CD8-positive, alpha-beta memory T cell (primary cell): ENCODE measurements at regions not wholly inside any gene's neighbourhood (a gene's known extent, or its start where the extent isn't known, plus 50 kb on each side); places are given as distances from the start of the nearest gene placed in this dataset.
"Not testable (repeated sequence)": the region's sequence is repeated elsewhere in the genome, so short reads cannot be mapped to it uniquely, and the experiment has no call there.

Experiments
- CTCF ChIA-PET: fragments of 350-600 bp; sonication (Branson Sonifier 250); formaldehyde crosslinking; loops from one replicate; lab custom pipeline; 2021; ENCODE audit warnings: antibody characterized with exemption; lab: Charles Lee
- POLR2A ChIA-PET: fragments of 350-600 bp; sonication (Branson Sonifier 250); formaldehyde crosslinking; loops from one replicate; lab custom pipeline; 2021; ENCODE audit warnings: antibody characterized with exemption; lab: Charles Lee
- DNase-seq, 5 donors: peaks; one replicate each; pipeline versions ENCODE4 v3.0.0 to v3.0.0-alpha.2; 2020 to 2022; ENCODE audit warnings: mixed read lengths in 1 of 5
- H3K27ac ChIP-seq: one replicate; pipeline ENCODE4 v1.7.0; 2013; ENCODE audit warnings: low read depth, mild to moderate bottlenecking, low read length, moderate library complexity
- H3K27me3 ChIP-seq: 2 replicates; pipeline ENCODE4 v1.7.0; 2013; ENCODE audit warnings: low read length, mild to moderate bottlenecking; ENCODE audit not compliant: insufficient read depth, poor library complexity, severe bottlenecking
- H3K36me3 ChIP-seq: 2 replicates; pipeline ENCODE4 v1.7.0; 2013; ENCODE audit warnings: mild to moderate bottlenecking, low read length, moderate library complexity; ENCODE audit not compliant: insufficient read depth
- H3K4me1 ChIP-seq: 2 replicates; pipeline ENCODE4 v1.7.0; 2013; ENCODE audit warnings: mild to moderate bottlenecking, low read length, moderate library complexity; ENCODE audit not compliant: insufficient read depth
- H3K4me3 ChIP-seq: 2 replicates; pipeline ENCODE4 v1.7.0; 2013; ENCODE audit warnings: mild to moderate bottlenecking, low read length
- H3K9me3 ChIP-seq: 2 replicates; pipeline ENCODE4 v1.7.0; 2013; ENCODE audit warnings: mild to moderate bottlenecking, low read length
- H3K27ac Mint-ChIP-seq, 8 donors: one replicate each; pipeline ENCODE4 v1.8.0; 2020 to 2021; ENCODE audit warnings: mixed read lengths in 8 of 8, mild to moderate bottlenecking in 6 of 8, inconsistent platforms in 3 of 8, moderate library complexity in 3 of 8
- H3K27me3 Mint-ChIP-seq, 2 donors: one replicate each; pipeline ENCODE4 v1.8.0; 2020 to 2021; ENCODE audit warnings: mixed read lengths in 2 of 2, mild to moderate bottlenecking in 1 of 2, moderate library complexity in 1 of 2
- H3K36me3 Mint-ChIP-seq, 3 donors: one replicate each; pipeline ENCODE4 v1.8.0; 2020 to 2021; ENCODE audit warnings: mixed read lengths in 3 of 3, inconsistent platforms in 1 of 3, mild to moderate bottlenecking in 1 of 3
- H3K4me1 Mint-ChIP-seq, 3 donors: one replicate each; pipeline ENCODE4 v1.8.0; 2020 to 2021; ENCODE audit warnings: mixed read lengths in 3 of 3, inconsistent platforms in 1 of 3, mild to moderate bottlenecking in 1 of 3
- H3K4me3 Mint-ChIP-seq, 7 donors: one replicate each; pipeline ENCODE4 v1.8.0; 2020 to 2021; ENCODE audit warnings: mixed read lengths in 7 of 7, mild to moderate bottlenecking in 6 of 7, moderate library complexity in 4 of 7, inconsistent platforms in 2 of 7
- H3K9me3 Mint-ChIP-seq, 5 donors: one replicate each; pipeline ENCODE4 v1.8.0; 2020 to 2022; ENCODE audit warnings: mixed read lengths in 5 of 5, mild to moderate bottlenecking in 3 of 5, moderate library complexity in 2 of 5, inconsistent platforms in 1 of 5

DNA sequence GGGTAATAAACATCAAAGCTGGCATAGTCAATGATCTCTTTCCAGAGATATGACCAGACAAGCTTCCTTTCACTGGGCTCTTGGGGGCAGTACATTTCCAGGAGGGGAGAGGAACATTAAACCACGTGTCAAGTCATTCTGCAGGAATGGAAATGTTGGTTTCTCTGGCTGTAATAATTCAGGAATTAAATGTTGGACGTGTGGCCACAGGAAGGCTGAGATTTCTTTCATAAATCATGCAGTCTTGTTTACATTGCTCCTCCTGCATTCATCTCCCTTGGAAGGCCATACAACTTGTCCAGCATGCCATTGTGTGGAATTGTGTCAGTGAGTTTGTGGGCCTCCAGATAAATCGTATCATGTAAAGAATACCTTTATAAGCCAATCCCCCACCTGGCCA lies 259.2 kb downstream of the ADGRL2 start:
- no peak for DNase-seq
- Mint-ChIP-seq H3K27me3 (no peaks in the 10 kb centered on the region), H3K9me3 (peaks cover 0 to 18% (median 10%) of the 10 kb centered on the region in 5 donors), H3K4me1 (no peaks in the 10 kb centered on the region), H3K4me3 (no peak overlapping the region), H3K36me3 (no peaks in the 10 kb centered on the region), H3K27ac (no peak overlapping the region)
- no peaks in the 10 kb centered on the region for H3K27me3 ChIP-seq
- no peak overlapping the region for H3K27ac ChIP-seq
- POLR2A ChIA-PET = no interaction called here
- H3K9me3 ChIP-seq = no peaks in the 10 kb centered on the region
- CTCF ChIA-PET = no interaction called here
- no peaks in the 10 kb centered on the region for H3K4me1 ChIP-seq
- H3K36me3 ChIP-seq = no peaks in the 10 kb centered on the region
- H3K4me3 ChIP-seq = no peak overlapping the region

DNA sequence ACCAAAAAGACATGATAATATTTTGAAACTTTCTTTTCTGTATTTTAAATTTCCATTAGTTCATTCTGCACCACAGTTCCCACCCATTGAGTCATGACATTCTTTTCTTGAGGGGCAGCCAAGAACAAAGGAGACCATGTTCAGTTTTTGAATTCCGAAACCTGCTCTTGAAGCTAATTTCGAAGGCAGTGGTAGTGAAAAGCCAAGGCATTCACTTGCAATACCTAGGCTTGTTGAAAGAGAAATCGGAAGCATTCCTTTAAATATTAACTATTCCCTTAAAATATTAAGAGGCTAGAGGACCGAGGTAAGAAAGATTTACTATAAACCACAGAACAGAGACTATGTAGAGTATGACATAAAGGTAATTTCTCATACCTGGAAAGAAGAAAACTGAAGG lies 256.3 kb downstream of the ADGRL2 start:
- Histone ChIP-seq H3K27me3 (no peaks in the 10 kb centered on the region), H3K36me3 (no peaks in the 10 kb centered on the region), H3K27ac (no peak overlapping the region), H3K4me1 (no peaks in the 10 kb centered on the region), H3K4me3 (no peak overlapping the region), H3K9me3 (no peaks in the 10 kb centered on the region)
- H3K9me3 Mint-ChIP-seq = peaks cover 0 to 22% (median 16%) of the 10 kb centered on the region in 5 donors
- ChIA-PET CTCF (no interaction called here), POLR2A (no interaction called here)
- no peak for DNase-seq
- H3K27ac Mint-ChIP-seq = peak overlapping the region in 1 of 8 donors; percentile 68
- no peaks in the 10 kb centered on the region for H3K36me3 Mint-ChIP-seq
- no peak overlapping the region for H3K4me3 Mint-ChIP-seq
- no peaks in the 10 kb centered on the region for H3K4me1 Mint-ChIP-seq
- H3K27me3 Mint-ChIP-seq = no peaks in the 10 kb centered on the region

DNA sequence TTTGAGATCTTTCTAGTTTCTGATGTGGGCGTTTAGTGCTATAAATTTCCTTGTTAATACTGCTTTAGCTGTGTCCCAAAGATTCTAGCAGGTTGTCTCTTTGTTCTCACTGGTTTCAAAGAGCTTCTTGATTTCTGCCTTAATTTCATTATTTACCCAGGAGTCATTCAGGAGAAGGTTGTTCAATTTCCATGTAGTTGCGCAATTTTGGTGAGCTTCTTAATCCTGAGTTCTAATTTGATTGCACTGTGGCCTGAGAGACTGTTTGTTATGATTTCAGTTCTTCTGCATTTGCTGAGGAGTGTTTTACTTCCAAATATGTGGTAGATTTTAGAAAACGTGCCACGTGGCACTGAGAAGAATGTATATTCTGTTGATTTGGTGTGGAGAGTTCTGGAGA lies 254.6 kb downstream of the ADGRL2 start:
- H3K4me3 ChIP-seq, H3K36me3 ChIP-seq, H3K27me3 ChIP-seq, H3K4me1 Mint-ChIP-seq, H3K9me3 ChIP-seq, CTCF ChIA-PET, H3K27me3 Mint-ChIP-seq, H3K27ac Mint-ChIP-seq, H3K27ac ChIP-seq, H3K36me3 Mint-ChIP-seq, H3K4me1 ChIP-seq, POLR2A ChIA-PET, H3K4me3 Mint-ChIP-seq, DNase-seq: not testable (repeated sequence)
- H3K9me3 Mint-ChIP-seq = peaks cover 0 to 22% (median 22%) of the 10 kb centered on the region in 5 donors

DNA sequence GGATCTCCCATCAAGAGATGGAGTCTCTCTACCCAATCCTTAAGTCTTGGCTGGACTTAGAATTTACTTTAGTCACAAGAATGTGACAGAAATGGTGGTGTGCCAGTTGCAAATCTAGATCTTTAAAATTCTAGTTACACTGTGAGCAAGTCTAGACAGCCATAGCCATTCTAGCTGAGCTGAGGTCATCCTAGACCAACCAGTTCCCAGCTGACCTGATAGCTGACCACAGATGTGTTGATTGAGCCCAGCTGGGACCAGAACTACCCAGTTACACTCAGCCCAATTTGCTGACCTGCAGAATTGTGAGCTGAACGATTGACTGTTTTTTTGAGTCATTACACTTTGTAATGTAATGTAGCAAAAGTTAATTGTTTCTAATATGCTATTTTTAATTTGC lies 251.8 kb downstream of the ADGRL2 start:
- Histone ChIP-seq H3K27me3 (no peaks in the 10 kb centered on the region), H3K36me3 (no peaks in the 10 kb centered on the region), H3K4me1 (no peaks in the 10 kb centered on the region), H3K9me3 (no peaks in the 10 kb centered on the region), H3K27ac (no peak overlapping the region), H3K4me3 (no peak overlapping the region)
- H3K36me3 Mint-ChIP-seq = no peaks in the 10 kb centered on the region
- no peaks in the 10 kb centered on the region for H3K27me3 Mint-ChIP-seq
- H3K27ac Mint-ChIP-seq = no peak overlapping the region
- H3K4me1 Mint-ChIP-seq = no peaks in the 10 kb centered on the region
- CTCF ChIA-PET = no interaction called here
- no peak for DNase-seq
- H3K4me3 Mint-ChIP-seq = no peak overlapping the region
- POLR2A ChIA-PET = no interaction called here
- peaks cover 3 to 22% (median 12%) of the 10 kb centered on the region in 5 donors for H3K9me3 Mint-ChIP-seq

DNA sequence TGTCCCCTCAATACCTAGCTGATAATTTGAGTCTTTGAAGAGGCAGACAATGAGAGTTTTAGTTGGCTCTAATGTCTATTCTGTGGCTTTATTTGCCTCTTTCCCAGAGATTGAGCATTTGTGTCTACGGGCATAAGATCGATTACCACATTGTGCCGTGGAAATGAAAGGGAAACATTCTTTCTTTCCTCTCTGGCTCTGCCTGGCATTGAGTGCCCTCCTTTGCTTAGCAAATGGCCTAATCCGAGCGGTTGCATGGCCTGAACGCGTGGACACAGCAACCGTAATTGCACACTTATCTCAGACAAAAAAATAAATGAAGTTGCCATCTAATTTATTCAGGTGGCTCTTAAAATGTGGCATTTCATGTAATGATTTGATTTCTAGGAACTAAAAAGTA lies 247.9 kb downstream of the ADGRL2 start:
- no peaks in the 10 kb centered on the region for H3K4me1 ChIP-seq
- no peaks in the 10 kb centered on the region for H3K36me3 Mint-ChIP-seq
- no peak overlapping the region for H3K4me3 Mint-ChIP-seq
- no peak overlapping the region for H3K27ac Mint-ChIP-seq
- no peak for DNase-seq
- no peaks in the 10 kb centered on the region for H3K36me3 ChIP-seq
- ChIA-PET POLR2A (no interaction called here), CTCF (no interaction called here)
- H3K27me3 ChIP-seq = no peaks in the 10 kb centered on the region
- no peaks in the 10 kb centered on the region for H3K4me1 Mint-ChIP-seq
- H3K27ac ChIP-seq = no peak overlapping the region
- no peaks in the 10 kb centered on the region for H3K27me3 Mint-ChIP-seq
- no peak overlapping the region for H3K4me3 ChIP-seq
- peaks cover 3 to 9% (median 4%) of the 10 kb centered on the region in 5 donors for H3K9me3 Mint-ChIP-seq
- no peaks in the 10 kb centered on the region for H3K9me3 ChIP-seq

DNA sequence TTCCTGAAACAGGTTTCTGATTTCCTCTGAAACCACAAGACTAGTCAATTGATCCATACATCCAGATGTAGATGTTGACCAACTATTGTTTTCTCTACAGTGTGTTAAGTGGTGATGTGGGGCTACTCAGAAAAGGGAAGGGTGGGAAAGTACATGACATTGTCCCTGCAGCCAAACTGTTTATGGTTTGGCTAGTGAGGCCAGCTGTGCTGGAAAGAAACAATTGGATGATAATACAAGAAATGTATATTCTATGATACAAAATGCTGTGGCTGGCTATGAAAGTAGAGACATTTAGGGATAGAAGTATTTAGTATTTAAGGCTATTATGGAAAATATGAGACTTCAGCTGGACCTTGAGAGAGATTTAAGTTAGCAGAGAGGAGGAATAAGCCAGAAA lies 244.5 kb downstream of the ADGRL2 start:
- no peaks in the 10 kb centered on the region for H3K36me3 ChIP-seq
- no peak overlapping the region for H3K4me3 Mint-ChIP-seq
- no peaks in the 10 kb centered on the region for H3K9me3 ChIP-seq
- no peaks in the 10 kb centered on the region for H3K36me3 Mint-ChIP-seq
- ChIA-PET CTCF (no interaction called here), POLR2A (no interaction called here)
- H3K27me3 Mint-ChIP-seq = no peaks in the 10 kb centered on the region
- no peak for DNase-seq
- H3K27me3 ChIP-seq = no peaks in the 10 kb centered on the region
- no peak overlapping the region for H3K4me3 ChIP-seq
- H3K27ac Mint-ChIP-seq = no peak overlapping the region
- H3K9me3 Mint-ChIP-seq = peaks cover under 1 to 11% (median 6%) of the 10 kb centered on the region in 5 donors
- H3K27ac ChIP-seq = no peak overlapping the region
- no peaks in the 10 kb centered on the region for H3K4me1 ChIP-seq
- no peaks in the 10 kb centered on the region for H3K4me1 Mint-ChIP-seq

DNA sequence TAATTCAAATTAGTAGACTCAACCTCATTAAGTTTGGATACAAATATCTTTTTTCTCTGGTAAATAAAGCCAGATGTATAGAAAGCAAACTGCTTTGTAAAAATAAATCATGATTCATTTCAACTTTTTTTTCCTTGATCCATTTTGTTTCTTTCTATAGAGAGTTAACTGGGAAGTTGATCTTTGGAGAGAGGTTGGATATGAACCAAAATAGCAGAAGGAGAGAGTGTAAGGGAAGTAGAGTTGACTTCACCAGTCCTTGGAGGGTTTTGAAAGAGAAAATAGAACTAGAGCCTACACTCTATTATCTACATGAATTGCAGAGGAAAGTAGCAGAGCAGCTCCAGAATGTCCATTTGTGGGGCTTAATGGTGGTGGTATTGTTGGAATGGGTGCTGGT lies 243.8 kb downstream of the ADGRL2 start:
- Mint-ChIP-seq H3K4me3 (no peak overlapping the region), H3K9me3 (peaks cover 6 to 11% (median 7%) of the 10 kb centered on the region in 5 donors)
- POLR2A ChIA-PET = no interaction called here

DNA sequence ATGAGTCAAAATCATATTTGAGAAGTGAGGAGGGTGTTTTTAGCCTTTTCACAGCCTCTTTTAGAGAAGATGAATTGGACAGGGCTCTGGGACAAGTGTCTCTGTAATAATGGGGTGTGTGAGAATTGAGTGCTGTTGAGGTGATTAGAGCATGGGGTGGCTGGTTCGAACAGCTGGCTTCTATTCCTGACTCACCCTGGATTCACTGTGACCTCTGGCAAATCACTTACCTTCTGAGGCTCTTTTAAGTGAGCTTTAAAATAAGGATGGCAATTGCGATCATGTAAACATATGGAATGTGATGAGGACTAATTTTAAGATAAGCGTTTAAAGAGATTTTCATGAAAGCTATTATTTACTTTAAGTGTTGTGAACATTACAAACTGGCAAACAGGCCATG lies 243.4 kb downstream of the ADGRL2 start:
- no peaks in the 10 kb centered on the region for H3K4me1 Mint-ChIP-seq
- no peaks in the 10 kb centered on the region for H3K9me3 ChIP-seq
- DNase-seq = no peak
- H3K4me3 Mint-ChIP-seq = no peak overlapping the region
- no peak overlapping the region for H3K4me3 ChIP-seq
- H3K27ac Mint-ChIP-seq = no peak overlapping the region
- CTCF ChIA-PET = no interaction called here
- H3K36me3 Mint-ChIP-seq = no peaks in the 10 kb centered on the region
- POLR2A ChIA-PET = no interaction called here
- peaks cover 6 to 11% (median 7%) of the 10 kb centered on the region in 5 donors for H3K9me3 Mint-ChIP-seq
- no peaks in the 10 kb centered on the region for H3K27me3 ChIP-seq
- H3K27ac ChIP-seq = no peak overlapping the region
- H3K27me3 Mint-ChIP-seq = no peaks in the 10 kb centered on the region
- no peaks in the 10 kb centered on the region for H3K36me3 ChIP-seq
- H3K4me1 ChIP-seq = no peaks in the 10 kb centered on the region

More for the DNA sequence above, 243.8 kb downstream of the ADGRL2 start:
- H3K9me3 ChIP-seq = no peaks in the 10 kb centered on the region
- H3K27me3 Mint-ChIP-seq = no peaks in the 10 kb centered on the region
- no peak overlapping the region for H3K27ac Mint-ChIP-seq
- no peaks in the 10 kb centered on the region for H3K4me1 ChIP-seq
- H3K27me3 ChIP-seq = no peaks in the 10 kb centered on the region
- no peak for DNase-seq
- no peaks in the 10 kb centered on the region for H3K36me3 Mint-ChIP-seq
- no peaks in the 10 kb centered on the region for H3K36me3 ChIP-seq
- no peak overlapping the region for H3K27ac ChIP-seq
- H3K4me3 ChIP-seq = no peak overlapping the region
- no peaks in the 10 kb centered on the region for H3K4me1 Mint-ChIP-seq
- CTCF ChIA-PET = no interaction called here
